ENCODE measurements at regions not wholly inside any gene's neighbourhood (a gene's known extent, or its start where the extent isn't known, plus 50 kb on each side); places are given as distances from the start of the nearest gene placed in this dataset.

DNA sequence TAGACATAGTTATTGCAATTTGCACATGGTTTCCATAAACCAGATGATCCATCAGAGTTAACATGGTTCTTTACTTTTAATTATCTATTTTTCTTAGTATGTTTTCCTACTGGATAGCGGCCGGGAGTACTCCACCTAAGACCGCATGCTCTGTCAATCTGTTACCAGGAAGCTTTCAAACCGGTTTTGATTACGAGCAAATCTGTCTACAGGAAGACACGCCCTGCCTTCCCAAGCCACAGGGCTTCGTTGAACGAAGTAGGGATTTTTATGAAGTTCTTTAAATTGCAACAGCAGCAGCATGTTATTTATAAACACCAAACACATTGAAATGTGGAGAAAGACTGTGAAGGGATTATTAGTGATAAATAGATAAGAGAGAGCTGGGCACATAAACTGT lies 283.3 kb upstream of the ROBO2 start:
- TF ChIP-seq POLR2AphosphoS5 (IDR thresholded peaks at IDR 0.05; ENCODE audit: low read depth, low read length): no peak
- TF ChIP-seq POLR2A (IDR thresholded peaks at IDR 0.05; ENCODE audit: low read depth, low read length): no peak
- no peak for TF ChIP-seq TAF1 (IDR thresholded peaks at IDR 0.05; ENCODE audit: low read depth, low read length)
